Limb (tissue), 2 donors: ENCODE measurements at regions not wholly inside any gene's neighbourhood (a gene's known extent, or its start where the extent isn't known, plus 50 kb on each side); places are given as distances from the start of the nearest gene placed in this dataset.
"Not testable (repeated sequence)": the region's sequence is repeated elsewhere in the genome, so short reads cannot be mapped to it uniquely, and the experiment has no call there.

Source experiments
- DNase-seq, 2 donors: peaks; one replicate each; pipeline ENCODE4 v3.0.0-alpha.2; 2016; ENCODE audit errors: extremely low spot score in 2 of 2

DNA sequence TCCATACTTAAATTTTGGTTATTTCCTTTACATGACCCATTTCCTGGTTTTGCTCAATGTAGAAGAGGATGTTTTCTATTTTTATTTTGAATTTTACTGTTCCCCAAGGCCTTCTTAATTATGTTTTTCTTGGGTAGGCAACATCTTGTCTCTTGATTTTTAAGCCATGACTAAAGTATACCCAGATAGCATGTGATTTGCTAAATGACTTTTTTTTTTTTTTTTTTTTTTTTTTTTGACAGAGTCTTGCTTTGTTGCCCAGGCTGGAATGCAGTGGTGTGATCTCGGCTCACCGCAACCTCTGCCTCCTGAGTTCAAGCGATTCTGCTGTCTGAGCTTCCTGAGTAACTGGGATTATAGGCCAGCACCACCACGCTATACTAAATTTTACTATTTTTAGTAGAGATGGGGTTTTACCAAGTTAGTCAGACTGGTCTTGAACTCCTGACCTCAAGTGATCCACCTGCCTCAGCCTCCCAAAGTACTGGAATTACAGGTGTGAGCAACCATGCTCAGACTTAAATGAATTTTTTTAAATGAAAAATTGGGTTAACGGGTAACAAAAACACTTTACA, 198.6 kb upstream of the DAB2 start:
- no peak for DNase-seq

DNA sequence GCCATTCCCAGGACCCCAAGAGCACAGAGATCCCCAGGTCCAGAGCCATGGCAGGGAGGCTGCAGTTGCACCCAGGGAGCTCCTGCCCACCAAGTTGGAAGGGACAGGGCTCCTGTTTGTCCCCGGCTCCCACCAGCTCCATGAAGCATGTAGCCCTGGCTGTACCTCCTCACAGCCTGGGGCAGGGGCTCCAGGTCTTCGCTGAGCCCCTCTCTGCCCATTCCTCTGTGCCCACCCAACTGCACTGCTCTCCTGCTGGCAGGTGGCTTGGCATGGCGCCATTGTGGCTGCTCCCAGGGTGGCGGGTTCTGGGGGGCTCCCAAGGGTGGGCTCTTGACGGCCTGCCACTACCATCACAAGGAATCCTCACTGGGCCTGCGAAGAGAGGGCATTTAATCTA, 197.5 kb upstream of the DAB2 start:
- no peak for DNase-seq

DNA sequence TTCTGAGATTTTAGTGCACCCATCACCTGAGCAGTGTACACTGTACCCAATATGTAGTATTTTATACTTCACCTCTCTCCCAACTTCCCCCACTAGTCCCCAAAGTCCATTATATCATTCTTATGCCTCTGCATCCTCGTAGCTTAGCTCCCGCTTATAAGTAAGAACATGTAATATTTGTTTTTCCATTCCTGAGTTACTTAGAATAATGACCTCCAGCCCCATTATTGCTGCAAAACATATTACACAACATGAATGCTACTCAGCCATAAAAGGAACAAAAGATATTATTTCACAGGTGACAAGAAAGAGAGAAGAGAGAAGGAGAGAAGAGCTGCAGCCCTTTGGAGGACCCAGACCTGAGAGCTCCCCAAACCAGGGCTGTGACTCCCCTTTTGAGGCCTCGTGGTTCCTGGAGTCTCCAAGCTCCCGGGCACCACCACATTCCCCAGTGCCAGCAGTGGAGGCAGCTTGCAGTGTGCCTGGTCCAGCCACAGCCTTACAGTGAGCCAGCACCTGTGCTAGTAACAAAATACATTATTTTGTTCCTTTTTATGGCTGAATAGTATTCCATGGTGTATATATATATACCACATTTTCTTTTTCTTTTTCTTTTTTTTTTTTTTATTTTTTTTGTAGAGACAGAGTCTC, 194.5 kb upstream of the DAB2 start:
- no peak for DNase-seq

DNA sequence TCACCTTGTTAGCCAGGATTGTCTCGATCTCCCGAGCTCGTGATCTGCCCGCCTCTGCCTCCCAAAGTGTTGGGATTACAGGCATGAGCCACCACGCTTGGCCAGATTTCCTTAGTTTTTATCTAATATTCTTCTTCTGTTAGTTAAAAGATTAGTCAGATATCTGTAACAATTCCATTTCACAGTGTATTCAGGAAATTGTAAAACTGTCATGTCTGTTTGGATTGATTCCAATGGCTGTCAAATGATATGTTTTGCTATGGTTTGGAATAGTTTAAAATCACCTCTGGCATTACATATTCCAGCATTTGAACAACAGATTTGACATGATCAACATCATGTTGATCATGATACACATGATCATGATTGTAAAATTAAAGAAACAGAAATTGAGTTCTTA, 193.6 kb upstream of the DAB2 start:
- DNase-seq: no peak

DNA sequence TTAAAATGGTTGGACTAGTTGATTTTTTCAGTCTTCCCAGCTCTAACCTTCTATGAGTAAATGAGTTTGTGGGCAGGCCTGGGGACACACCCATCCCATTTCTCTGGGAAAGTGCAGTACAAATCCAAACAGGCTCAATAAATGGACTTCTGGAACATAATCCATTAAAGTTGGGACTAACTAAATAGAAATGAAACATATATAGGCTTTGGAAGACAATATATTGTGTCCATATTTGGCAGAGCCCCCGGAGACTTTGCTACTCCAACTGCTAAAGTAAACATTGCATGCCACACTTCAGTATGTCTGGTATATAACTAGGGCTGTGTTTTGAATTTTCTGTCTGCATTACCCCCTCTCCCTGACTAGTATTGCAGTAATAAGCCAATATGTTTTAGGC, 191.4 kb upstream of the DAB2 start:
- DNase-seq: no peak

DNA sequence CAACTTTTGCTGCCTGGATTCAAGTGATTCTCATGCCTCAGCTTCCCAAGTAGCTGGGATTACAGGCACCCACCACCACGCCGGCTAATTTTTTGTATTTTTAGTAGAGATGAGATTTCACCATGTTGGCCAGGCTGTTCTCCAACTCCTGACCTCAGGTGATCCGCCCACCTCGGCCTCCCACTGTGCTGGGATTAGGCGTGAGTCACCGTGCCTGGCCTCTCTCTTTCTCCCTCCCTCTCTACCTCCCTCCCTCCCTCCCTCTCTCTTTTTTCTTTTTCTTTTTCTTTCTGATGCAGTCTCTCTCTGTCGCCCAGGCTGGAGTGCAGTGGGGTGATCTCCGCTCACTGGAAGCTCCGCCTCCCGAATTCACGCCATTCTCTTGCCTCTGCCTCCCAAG, 186.3 kb upstream of the DAB2 start:
- not testable (repeated sequence) for DNase-seq

DNA sequence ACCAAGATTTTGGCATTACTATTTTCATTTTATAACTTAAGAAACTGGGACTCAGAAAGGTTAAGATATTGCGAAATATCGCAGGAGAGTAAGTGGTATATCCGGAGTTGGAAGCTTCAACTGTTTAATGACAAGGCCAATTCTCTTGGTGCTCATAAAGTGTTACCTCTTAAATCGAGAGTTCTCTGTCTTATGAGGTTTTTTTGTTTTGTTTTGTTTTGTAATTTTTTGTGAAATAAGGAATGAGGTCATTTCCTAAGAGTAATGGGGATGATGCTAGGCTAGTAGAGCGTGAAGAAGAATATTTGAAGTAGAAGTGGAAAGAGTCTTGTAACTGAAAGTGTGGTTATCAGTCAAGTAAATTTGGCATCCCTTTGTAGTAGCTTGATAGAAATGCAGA, 183.2 kb upstream of the DAB2 start:
- DNase-seq: no peak

DNA sequence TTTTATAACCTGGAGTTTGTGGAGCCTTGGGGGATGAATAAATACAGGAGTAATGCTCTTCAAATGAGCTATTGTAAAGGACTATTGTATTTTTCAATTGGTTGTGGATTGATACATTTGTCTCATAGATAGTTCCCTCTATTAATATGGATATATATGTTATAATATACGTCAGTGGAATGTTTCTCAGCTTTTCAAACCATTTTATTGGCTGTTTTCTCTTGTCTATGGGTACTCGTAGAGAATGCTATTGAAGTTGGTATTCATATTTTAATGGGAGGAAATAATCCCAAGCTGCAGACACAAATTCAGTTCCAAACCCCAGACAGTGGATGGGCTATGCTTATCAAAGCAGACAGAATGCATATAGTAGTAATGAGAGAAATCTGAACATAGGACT, 181.8 kb upstream of the DAB2 start:
- no peak for DNase-seq

DNA sequence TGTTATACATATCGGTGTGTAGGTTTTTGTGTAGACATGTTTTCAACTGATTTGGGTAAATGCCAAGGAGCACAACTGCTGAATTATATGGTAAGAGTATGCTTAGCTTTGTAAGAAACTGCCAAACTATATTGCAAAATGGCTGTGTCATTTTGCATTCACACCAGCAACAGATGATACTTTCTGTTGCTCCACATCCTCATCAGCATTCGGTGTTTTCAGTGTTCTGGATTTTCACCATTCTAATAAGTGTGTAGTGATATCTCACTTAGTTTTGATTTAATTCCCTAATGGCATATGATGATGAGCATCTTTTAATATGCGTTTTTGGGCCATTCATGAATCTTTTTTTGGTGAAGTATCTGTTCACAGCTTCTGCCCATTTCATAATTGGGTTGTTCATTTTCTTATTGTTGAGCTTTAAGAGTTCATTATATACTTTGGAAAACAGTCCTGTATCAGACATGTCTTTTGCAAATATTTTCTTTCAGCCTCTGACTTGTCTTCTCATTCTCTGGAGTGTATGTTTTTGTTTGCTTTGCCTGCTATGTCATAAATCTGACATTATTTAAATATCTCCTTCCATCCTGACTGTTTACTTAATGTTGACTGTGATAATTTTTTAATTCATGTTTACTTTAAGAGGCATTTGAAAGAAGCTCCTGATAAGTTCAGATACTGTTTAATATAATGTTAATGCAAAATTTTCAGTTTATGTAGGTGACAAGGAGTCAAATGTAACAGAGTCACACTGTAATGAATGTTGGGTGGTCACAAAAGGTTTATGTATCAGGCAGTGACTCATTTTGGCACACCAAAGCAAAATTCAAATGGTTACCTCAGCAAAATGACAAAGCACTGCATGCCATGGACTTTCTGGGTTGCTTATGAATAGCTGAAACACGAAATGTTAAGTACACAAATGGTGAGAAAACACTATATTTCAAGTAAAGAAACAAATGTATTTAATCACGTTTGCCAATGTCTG, 181.1 kb upstream of the DAB2 start:
- no peak for DNase-seq

DNA sequence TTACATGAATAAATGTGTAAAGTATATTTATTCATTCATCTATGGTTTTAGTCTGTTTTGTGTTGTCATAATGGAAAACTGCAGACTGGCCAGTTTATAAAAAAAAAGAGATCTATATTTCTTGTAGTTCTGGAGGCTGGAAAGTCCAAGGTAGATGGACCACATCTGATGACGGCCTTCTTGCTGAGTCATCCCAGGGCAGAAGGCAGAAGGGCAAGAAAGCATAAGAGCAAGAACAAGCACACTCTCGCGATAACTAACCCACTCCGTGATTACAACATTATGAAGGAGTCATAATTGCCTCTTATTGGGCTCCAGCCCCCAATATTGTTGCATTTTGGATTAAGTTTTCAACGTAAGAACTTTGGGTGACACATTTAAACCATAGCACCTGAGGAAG, 180.4 kb upstream of the DAB2 start:
- DNase-seq: no peak

DNA sequence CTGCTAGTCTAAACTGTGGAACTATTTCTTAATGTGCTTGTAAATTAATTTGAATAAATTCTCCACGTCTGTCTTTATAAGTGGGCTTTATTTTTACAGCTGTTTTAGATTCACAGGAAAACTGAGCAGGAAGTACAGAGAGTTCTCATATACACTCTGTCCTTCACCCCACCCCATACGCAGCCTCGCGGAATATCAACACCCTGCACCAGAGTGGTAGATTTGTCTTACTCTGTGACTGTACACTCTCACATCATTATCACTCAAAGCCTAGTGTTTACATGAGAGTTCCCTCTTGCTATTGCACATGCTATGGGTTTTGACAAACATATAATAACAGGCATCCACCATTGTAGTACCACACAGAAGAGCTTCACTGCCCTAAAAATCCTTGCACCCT, 179.7 kb upstream of the DAB2 start:
- no peak for DNase-seq

DNA sequence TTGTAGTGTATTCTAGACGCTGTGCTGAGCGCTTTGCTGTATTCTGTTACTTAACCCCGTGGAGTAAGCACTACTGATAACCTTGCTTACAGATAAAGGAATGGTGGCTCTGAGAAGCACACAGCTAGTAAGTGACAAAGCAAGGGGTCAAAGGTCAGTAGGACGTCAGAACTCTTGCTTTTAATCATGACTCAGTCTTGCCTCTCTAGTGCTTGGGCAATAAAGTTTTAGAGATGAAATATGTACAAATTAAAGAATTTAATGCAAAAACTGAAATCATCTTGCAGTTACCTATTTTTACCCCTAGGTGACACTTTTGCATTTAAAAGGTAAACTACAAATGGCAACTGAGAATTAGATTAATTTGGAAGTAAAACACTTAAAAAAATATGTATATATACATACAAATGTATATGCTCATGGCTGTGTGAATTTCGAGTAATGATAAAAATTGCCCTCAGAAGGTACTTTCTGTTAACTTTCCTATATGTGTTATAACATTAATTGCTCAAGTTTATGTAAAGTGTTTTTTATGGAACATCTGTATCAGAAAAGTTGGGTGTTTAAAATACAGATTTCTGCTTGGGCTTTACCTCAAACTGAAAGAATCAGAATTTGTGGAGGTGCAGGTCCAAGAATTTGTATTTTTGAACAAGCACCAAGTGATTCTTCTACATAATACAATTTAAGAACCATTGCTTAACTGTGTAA, 175.1 kb upstream of the DAB2 start:
- peak in 1 of 2 donors; percentile 51 for DNase-seq

DNA sequence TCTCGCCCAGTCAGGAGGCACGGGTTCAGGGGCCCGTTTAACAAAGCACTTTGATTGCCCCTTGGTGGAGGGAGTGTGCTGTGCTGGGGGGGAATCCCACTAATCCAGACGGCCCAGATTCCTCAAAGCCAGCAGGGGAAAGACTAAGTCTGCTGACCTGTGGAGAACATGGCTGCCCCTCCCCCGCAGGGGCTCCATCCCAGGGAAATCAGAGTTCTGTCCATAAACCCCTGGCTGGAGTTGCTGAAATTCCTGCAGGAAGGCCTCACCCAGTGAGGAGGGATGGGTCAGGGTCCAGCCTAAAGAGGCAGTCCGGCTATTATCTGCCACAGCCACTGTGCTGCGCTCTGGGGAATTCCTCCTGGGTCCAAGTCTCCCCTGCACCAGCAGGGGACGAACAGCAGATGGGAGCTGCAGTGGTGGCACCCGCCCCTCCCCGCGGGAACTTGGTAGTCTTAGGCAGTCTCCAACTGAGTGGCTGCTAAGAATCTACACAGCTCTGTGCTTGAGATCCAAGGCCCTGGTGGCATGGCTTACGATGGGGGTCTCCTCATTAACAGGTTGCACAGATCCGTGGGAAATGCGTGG, 174.0 kb upstream of the DAB2 start:
- DNase-seq: no peak

DNA sequence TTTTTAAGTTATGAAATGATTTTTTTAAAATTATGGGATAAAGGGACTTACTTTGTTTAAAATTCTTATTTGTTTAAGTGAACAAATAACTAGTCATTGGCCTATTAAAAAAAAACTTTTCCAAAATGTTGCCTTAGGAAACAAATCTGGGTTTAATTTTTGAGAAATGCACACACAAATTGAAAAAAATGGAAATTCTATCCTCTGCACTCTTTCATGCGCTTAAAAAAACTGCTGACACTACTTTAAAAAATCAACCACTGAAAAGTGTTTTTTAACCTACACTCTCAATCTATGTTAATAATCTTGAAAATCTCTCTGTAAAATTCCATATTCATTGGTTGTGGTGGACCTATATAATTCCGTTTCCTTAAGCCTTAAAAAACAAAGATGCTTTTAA, 163.4 kb upstream of the DAB2 start:
- DNase-seq: no peak

DNA sequence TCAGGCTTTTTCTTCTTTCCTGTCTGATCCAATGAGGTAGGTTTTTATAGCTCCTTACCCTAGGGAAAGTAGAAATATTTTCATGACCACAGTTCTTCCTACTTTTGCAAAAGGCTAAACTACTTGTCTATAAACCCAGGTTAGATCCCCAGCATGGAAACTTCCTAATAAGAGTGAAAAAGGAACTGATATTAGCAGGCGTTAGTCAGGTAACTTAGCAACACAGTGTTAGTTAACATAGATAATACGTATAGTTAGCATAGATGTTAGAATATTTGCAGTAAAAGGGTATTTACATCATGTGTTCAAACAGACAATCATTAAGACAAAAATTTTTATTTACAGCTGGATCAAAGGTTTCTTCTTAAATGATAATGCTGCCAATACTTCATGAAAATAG, 162.9 kb upstream of the DAB2 start:
- DNase-seq: no peak

DNA sequence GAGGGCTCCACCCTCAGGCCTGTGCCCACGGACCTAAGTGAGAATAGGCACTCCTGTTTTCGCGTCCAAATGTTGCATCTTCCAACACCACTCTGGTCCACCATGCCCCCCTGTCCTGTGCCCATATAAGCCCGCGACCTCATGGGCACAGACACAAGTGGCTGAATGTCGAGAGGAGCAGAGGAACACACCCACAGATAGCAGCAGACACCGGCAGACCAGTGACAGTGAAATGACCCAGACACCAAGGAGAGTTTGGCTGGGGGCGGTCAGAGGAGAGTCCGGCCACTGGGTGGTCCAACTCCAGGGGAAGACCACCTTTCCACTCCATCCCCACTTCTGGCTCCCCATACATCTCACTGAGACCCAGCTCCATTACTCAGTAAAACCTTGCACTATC, 161.4 kb upstream of the DAB2 start:
- no peak for DNase-seq

DNA sequence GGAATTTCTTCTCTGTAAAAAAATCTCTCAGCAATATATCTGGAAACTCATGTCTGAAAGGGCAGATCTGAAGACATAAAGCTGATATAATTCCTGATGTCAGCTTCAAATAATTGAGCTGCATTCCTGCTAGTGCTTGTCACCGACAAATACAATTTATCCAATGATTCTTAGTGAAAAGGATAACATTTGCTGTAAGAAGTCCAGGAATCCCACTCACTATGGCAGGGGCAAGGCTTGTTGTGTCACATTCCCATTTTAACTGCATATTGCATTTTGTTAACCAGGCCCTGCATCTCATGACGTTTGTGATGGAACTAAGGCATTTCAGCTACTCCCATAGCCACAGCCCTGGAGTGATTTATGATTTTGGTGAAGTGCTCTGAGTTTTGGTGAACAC, 160.1 kb upstream of the DAB2 start:
- no peak for DNase-seq

DNA sequence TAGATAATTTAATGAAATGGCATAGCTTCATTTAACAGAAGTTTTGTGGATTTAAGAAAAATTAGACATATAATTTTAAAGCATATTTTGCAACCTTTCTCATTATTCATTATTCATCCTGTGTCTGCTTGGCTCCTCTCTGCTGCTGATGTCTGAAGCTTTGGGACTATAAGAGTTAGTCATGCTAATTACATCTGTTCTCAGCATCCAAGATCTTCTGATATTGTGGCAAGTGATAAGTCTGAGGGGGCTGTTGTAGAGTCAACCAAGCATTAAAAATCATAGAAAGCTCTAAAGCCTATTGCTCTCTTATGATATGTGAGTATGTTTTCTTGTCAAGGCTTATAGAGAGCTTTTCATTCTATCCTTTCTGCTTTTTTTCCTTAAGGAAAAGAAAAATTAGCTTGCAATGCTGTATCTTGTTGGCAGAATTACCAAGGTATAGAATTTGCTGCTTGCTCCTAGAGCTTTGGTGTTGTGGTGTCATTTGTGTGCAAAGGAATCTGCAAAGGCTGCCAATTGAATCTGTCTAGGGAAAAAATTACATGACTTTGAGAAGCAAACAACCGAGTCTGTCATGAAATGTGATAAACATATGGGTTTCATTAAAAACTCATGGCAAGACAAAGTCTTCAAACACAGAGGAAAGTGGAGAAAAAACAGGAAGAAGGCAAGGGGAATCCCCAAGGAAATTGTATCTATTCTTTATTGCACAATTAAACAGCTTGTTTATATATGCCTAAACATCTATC, 156.1 kb upstream of the DAB2 start:
- DNase-seq: peak in 1 of 2 donors; percentile 78

DNA sequence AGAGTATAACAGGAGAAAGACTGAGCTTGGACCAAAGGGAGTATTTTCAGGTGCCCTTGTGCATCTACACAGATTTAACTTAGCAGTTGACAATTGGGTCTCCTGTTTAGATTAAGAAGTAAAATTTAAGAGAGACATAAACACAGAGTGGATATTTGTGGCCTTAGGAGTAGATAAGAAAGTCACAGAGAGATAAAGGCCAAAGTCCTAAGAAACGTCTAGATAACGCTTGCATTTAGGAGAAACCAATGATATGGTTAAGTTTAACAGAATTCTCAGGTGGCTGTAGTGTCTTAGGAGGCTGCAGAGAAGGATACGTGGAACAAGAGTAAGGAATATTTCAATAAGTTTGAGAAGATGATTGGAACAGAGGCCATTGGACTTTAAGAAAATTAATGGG, 155.0 kb upstream of the DAB2 start:
- no peak for DNase-seq

DNA sequence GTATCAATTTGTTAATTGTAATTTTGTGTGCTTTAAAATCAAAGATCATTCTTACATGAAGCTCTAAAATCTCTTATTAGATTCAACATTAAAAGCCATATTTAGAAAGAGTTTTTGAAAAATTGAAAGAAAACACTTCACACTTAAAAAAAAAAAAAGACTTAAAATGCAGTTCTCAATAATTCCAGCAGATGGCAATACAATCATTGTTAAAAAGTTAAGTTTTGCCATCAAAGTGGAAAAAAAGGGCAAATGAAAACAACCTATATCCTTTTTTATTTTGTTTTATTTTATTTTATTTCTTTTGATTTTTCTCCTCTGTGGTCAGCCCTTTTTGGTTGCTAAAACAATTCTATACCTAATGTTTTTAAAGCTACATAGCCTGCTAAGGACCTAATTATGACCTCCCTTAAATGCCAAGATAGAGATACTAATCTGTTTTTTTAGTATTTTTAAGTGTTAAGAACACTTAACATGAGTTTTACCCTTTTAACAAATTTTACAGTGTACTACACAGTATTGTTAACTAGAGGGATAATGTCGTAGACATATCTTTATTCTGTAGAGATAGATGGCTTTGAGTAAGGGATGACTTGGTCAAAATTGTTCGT, 154.2 kb upstream of the DAB2 start:
- no peak for DNase-seq
